ENCODE measurements at regions not wholly inside any gene's neighbourhood (a gene's known extent, or its start where the extent isn't known, plus 50 kb on each side); places are given as distances from the start of the nearest gene placed in this dataset.
"Not testable (repeated sequence)": the region's sequence is repeated elsewhere in the genome, so short reads cannot be mapped to it uniquely, and the experiment has no call there.

DNA sequence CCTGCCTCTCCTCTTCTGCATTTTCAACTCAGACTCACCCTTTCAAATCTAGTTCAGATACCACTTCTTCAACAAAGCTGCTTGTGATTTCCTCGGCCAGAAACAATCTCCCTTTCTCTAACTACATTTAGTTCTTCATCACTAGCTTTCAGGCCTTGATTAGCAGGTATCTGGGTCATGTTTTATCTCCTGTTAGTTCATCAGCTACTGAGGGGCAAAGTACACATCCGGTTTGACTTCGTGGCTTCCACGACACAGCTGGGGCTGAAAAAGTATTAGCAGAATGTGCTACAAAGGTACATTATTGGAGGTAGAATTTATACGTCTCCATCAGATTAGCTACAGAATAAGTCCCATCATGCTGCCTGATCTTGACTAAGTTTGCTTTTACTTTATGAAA is 197.2 kb upstream of the PRKX start:
- intact Hi-C loops (cut with micrococcal nuclease); H2AFZ ChIP-seq (replicated peaks; ENCODE audit: low read length, poor library complexity); H3K27ac ChIP-seq (ENCODE audit: insufficient read depth, low read length); H2BK20ac ChIP-seq (ENCODE audit: low read depth, low read length); in situ Hi-C loops (cut with MboI; ENCODE audit: low sequenced_read_pairs); H4K5ac ChIP-seq (ENCODE audit: low read depth, low read length); dilution Hi-C loops (cut with HindIII; ENCODE audit: low sequenced_read_pairs, unreplicated experiment); H2AK5ac ChIP-seq (ENCODE audit: low read depth, low read length); H3K9me3 ChIP-seq (ENCODE audit: control insufficient read depth, insufficient read depth, low read length); H3K4me1 ChIP-seq (ENCODE audit: control insufficient read depth, insufficient read depth, low read length); H3K27me3 ChIP-seq (ENCODE audit: control insufficient read depth, insufficient read depth, low read length); H3K18ac ChIP-seq (ENCODE audit: low read depth, low read length); H2AK9ac ChIP-seq (replicated peaks; ENCODE audit: low read depth, low read length, poor library complexity); H3K9me1 ChIP-seq (ENCODE audit: insufficient read depth, low read length); POLR2A ChIA-PET (ENCODE audit: unreplicated experiment); BruUV-seq (replicated peaks); H3K14ac ChIP-seq (replicated peaks; ENCODE audit: low read depth, low read length); DNase-seq; H3K4me3 ChIP-seq (ENCODE audit: insufficient read depth, low read depth, low read length); H3K56ac ChIP-seq (ENCODE audit: extremely low read depth, insufficient read depth, low read length); H3K4ac ChIP-seq (ENCODE audit: low read depth, low read length); H2BK120ac ChIP-seq (ENCODE audit: low read depth, low read length); H3K23ac ChIP-seq (ENCODE audit: low read depth, low read length); H4K8ac ChIP-seq (ENCODE audit: low read depth in 2 of 2, low read length in 2 of 2); H3K9ac ChIP-seq (ENCODE audit: low read depth, low read length); H3K36me3 ChIP-seq (ENCODE audit: control insufficient read depth, insufficient read depth, low read length); H4K91ac ChIP-seq (ENCODE audit: insufficient read depth, low read depth, low read length); H2BK5ac ChIP-seq (ENCODE audit: low read depth, low read length, poor library complexity, severe bottlenecking); H3K4me2 ChIP-seq (ENCODE audit: low read depth, low read length); H3K79me1 ChIP-seq (ENCODE audit: low read depth in 1 of 2, low read length in 2 of 2); ATAC-seq (ENCODE audit: low read depth); H2BK15ac ChIP-seq (ENCODE audit: low read depth, low read length); CTCF ChIA-PET; H4K20me1 ChIP-seq (ENCODE audit: insufficient read depth, low read length): not testable (repeated sequence)
- no CpG with 5 or more reads among the region's 5 CpGs for WGBS, 2 experiments (ENCODE audit: extremely low coverage in 2 of 2, insufficient read length in 1 of 2)

DNA sequence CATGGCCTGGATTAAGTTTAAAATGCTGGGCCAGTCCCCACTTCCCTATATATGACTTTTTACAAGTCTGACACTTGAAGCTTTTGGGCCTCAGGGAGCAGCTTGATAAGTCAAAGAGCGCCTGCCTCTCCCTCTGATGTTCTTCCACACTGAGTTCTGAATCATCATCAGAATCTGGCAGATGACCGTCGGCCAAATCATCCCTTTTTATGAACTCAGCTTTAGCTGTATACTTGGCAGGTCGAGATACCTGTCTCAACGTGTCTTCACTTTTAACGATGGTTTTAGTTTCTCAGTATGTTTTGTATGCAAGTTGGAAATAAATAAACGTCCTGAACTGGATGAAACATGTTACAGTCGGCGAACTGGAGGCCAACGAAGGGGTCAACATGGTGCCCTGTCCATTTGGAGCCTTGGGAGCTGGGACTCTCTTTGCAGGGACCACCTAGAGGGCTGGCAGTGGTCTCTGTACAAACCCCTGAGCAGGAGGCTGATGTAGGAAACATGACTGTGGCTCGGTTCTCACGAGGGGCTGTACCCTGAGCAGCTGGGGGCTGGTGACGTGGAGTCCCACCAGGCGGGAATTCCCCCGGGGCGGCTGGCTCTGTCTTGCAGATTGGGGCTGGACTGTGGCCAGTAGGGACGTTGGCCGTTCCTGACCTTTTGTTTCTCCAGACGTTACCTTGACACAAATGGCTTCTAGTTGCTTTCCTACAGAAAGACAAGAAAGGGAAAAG is 192.2 kb upstream of the PRKX start:
- H3K36me3 ChIP-seq (ENCODE audit: control insufficient read depth, insufficient read depth, low read length); dilution Hi-C loops (cut with HindIII; ENCODE audit: low sequenced_read_pairs, unreplicated experiment); H3K27ac ChIP-seq (ENCODE audit: insufficient read depth, low read length); H3K14ac ChIP-seq (replicated peaks; ENCODE audit: low read depth, low read length); in situ Hi-C loops (cut with MboI; ENCODE audit: low sequenced_read_pairs); H3K18ac ChIP-seq (ENCODE audit: low read depth, low read length); H2BK5ac ChIP-seq (ENCODE audit: low read depth, low read length, poor library complexity, severe bottlenecking); H4K20me1 ChIP-seq (ENCODE audit: insufficient read depth, low read length); H3K79me1 ChIP-seq (ENCODE audit: low read depth in 1 of 2, low read length in 2 of 2); H2BK20ac ChIP-seq (ENCODE audit: low read depth, low read length); H3K4me1 ChIP-seq (ENCODE audit: control insufficient read depth, insufficient read depth, low read length); H3K56ac ChIP-seq (ENCODE audit: extremely low read depth, insufficient read depth, low read length); H3K9me3 ChIP-seq (ENCODE audit: control insufficient read depth, insufficient read depth, low read length); H3K9ac ChIP-seq (ENCODE audit: low read depth, low read length); H3K4me3 ChIP-seq (ENCODE audit: insufficient read depth, low read depth, low read length); H4K8ac ChIP-seq (ENCODE audit: low read depth in 2 of 2, low read length in 2 of 2); H3K9me1 ChIP-seq (ENCODE audit: insufficient read depth, low read length); H2AFZ ChIP-seq (replicated peaks; ENCODE audit: low read length, poor library complexity); intact Hi-C loops (cut with micrococcal nuclease); H4K5ac ChIP-seq (ENCODE audit: low read depth, low read length); H3K4me2 ChIP-seq (ENCODE audit: low read depth, low read length); H3K23ac ChIP-seq (ENCODE audit: low read depth, low read length); H2BK120ac ChIP-seq (ENCODE audit: low read depth, low read length); CTCF ChIA-PET; H2BK15ac ChIP-seq (ENCODE audit: low read depth, low read length); H2AK5ac ChIP-seq (ENCODE audit: low read depth, low read length); ATAC-seq (ENCODE audit: low read depth); H3K27me3 ChIP-seq (ENCODE audit: control insufficient read depth, insufficient read depth, low read length); H4K91ac ChIP-seq (ENCODE audit: insufficient read depth, low read depth, low read length); POLR2A ChIA-PET (ENCODE audit: unreplicated experiment); H2AK9ac ChIP-seq (replicated peaks; ENCODE audit: low read depth, low read length, poor library complexity); BruUV-seq (replicated peaks); DNase-seq; H3K4ac ChIP-seq (ENCODE audit: low read depth, low read length): not testable (repeated sequence)
- WGBS, 2 experiments (ENCODE audit: extremely low coverage in 2 of 2, insufficient read length in 1 of 2): no CpG with 5 or more reads among the region's 19 CpGs

Data from IMR-90 (cell line).